CD14-positive monocyte (primary cell): ENCODE measurements at regions not wholly inside any gene's neighbourhood (a gene's known extent, or its start where the extent isn't known, plus 50 kb on each side); places are given as distances from the start of the nearest gene placed in this dataset.

Experiments used
- DNase-seq, 3 donors: peaks; one replicate each; pipeline ENCODE4 v3.0.0-alpha.2; 2011 to 2022
- H2AFZ ChIP-seq: 2 replicates; pipeline ENCODE4 v1.6.0; 2012; ENCODE audit warnings: mild to moderate bottlenecking, low read depth, low read length, inconsistent platforms; ENCODE audit not compliant: insufficient read depth, poor library complexity, severe bottlenecking
- H3K27ac ChIP-seq, 2 donors: 1 replicate in 1 of 2; 2 replicates in 1 of 2; pipeline ENCODE4 v1.5.1; 2012 to 2013; ENCODE audit warnings: low read length in 2 of 2, control low read depth in 1 of 2, inconsistent platforms in 1 of 2, low read depth in 1 of 2, mild to moderate bottlenecking in 1 of 2
- H3K27me3 ChIP-seq, 2 donors: one replicate each; pipeline versions ENCODE4 v1.6.0 to v1.6.1; 2011 to 2013; ENCODE audit warnings: low read length in 2 of 2; ENCODE audit not compliant: control insufficient read depth in 2 of 2, insufficient read depth in 2 of 2
- H3K36me3 ChIP-seq, 2 donors: replicated peaks in 1 of 2; 1 replicate in 1 of 2; 2 replicates in 1 of 2; pipeline versions ENCODE4 v1.5.1 to v1.6.1; 2012 to 2013; ENCODE audit warnings: low read length in 2 of 2, control low read depth in 1 of 2, inconsistent platforms in 1 of 2, mild to moderate bottlenecking in 1 of 2; ENCODE audit not compliant: insufficient read depth in 2 of 2, control insufficient read depth in 1 of 2
- H3K4me1 ChIP-seq, 2 donors: 1 replicate in 1 of 2; 2 replicates in 1 of 2; pipeline versions ENCODE4 v1.5.1 to v1.6.1; 2012 to 2013; ENCODE audit warnings: low read length in 2 of 2, control low read depth in 1 of 2, inconsistent platforms in 1 of 2, mild to moderate bottlenecking in 1 of 2, moderate library complexity in 1 of 2; ENCODE audit not compliant: insufficient read depth in 2 of 2, control insufficient read depth in 1 of 2
- H3K4me2 ChIP-seq: replicated peaks from 2 replicates; pipeline ENCODE3; 2012; ENCODE audit warnings: low read length, moderate library complexity, mild to moderate bottlenecking; ENCODE audit not compliant: poor library complexity, severe bottlenecking; ENCODE audit errors: extremely low read depth
- H3K4me3 ChIP-seq, 3 experiments: fragments of 200-600 bp in 1 of 3; sonication (generic) in 1 of 3; replicated peaks in 1 of 3; 1 replicate in 2 of 3; 2 replicates in 1 of 3; pipeline ENCODE4 v1.5.1; 2011 to 2013; ENCODE audit warnings: low read length in 3 of 3, mild to moderate bottlenecking in 3 of 3, control low read depth in 2 of 3, low read depth in 2 of 3, inconsistent platforms in 1 of 3, moderate library complexity in 1 of 3
- H3K79me2 ChIP-seq: 2 replicates; pipeline ENCODE4 v1.6.0; 2012; ENCODE audit warnings: mild to moderate bottlenecking, control low read depth, inconsistent platforms, low read length, moderate library complexity; ENCODE audit not compliant: insufficient read depth
- H3K9ac ChIP-seq: 2 replicates; pipeline ENCODE4 v1.6.0; 2017; ENCODE audit warnings: low read length, mild to moderate bottlenecking; ENCODE audit not compliant: insufficient read depth, poor library complexity, severe bottlenecking
- H3K9me3 ChIP-seq, 2 donors: replicated peaks in 1 of 2; 1 replicate in 1 of 2; 2 replicates in 1 of 2; pipeline versions ENCODE4 v1.5.1 to v1.6.1; 2012 to 2013; ENCODE audit warnings: low read length in 2 of 2, control low read depth in 1 of 2; ENCODE audit not compliant: control insufficient read depth in 1 of 2, insufficient read depth in 1 of 2
- H4K20me1 ChIP-seq: 2 replicates; pipeline ENCODE4 v1.6.0; 2012; ENCODE audit warnings: mild to moderate bottlenecking, low read length, control low read depth, moderate library complexity; ENCODE audit not compliant: insufficient read depth
- H3K27ac Mint-ChIP-seq, 7 donors: one replicate each; pipeline ENCODE4 v1.8.0; 2020; ENCODE audit warnings: mild to moderate bottlenecking in 7 of 7, mixed read lengths in 7 of 7, moderate library complexity in 6 of 7, inconsistent platforms in 2 of 7
- H3K27me3 Mint-ChIP-seq, 3 donors: one replicate each; pipeline ENCODE4 v1.8.0; 2021 to 2022; ENCODE audit warnings: low read depth in 3 of 3, mild to moderate bottlenecking in 3 of 3, mixed read lengths in 3 of 3, moderate library complexity in 3 of 3, inconsistent platforms in 1 of 3
- H3K36me3 Mint-ChIP-seq, 2 donors: one replicate each; pipeline ENCODE4 v1.8.0; 2020; ENCODE audit warnings: mixed read lengths in 2 of 2, inconsistent platforms in 1 of 2, mild to moderate bottlenecking in 1 of 2
- H3K4me1 Mint-ChIP-seq: one replicate; pipeline ENCODE4 v1.8.0; 2020; ENCODE audit warnings: mild to moderate bottlenecking, mixed read lengths
- H3K4me3 Mint-ChIP-seq, 2 donors: one replicate each; pipeline ENCODE4 v1.8.0; 2020; ENCODE audit warnings: mild to moderate bottlenecking in 2 of 2, mixed read lengths in 2 of 2, moderate library complexity in 1 of 2
- H3K9me3 Mint-ChIP-seq, 7 donors: one replicate each; pipeline ENCODE4 v1.8.0; 2020 to 2022; ENCODE audit warnings: mixed read lengths in 7 of 7, mild to moderate bottlenecking in 6 of 7, moderate library complexity in 6 of 7, inconsistent platforms in 2 of 7
- CTCF ChIP-seq: fragments of 200-600 bp; IDR thresholded peaks from one replicate; pipeline ENCODE4 v1.8.0; 2022; ENCODE audit warnings: antibody characterized with exemption, mild to moderate bottlenecking
- WGBS: methylation state at CpG from one replicate; pipeline ENCODE4 v1.1.5; 2013; ENCODE audit warnings: missing lambda C conversion rate; ENCODE audit not compliant: insufficient coverage; 5-methylcytosine and 5-hydroxymethylcytosine counted together
- intact Hi-C, 2 donors: fragments of 100-400 bp; cut with micrococcal nuclease; formaldehyde crosslinking; loops; one replicate each; pipeline versions ENCODE4 v1.15.0 to v1.15.1; 2023

- Histone ChIP-seq H3K36me3 (no peaks in the 10 kb centered on the region), H3K9ac (no peak overlapping the region), H4K20me1 (no peaks in the 10 kb centered on the region), H3K9me3 (no peaks in the 10 kb centered on the region), H2AFZ (no peak overlapping the region), H3K27ac (no peak overlapping the region), H3K4me2 (no peak overlapping the region), H3K4me1 (no peaks in the 10 kb centered on the region), H3K4me3 (no peak overlapping the region), H3K27me3 (no peaks in the 10 kb centered on the region), H3K79me2 (no peaks in the 10 kb centered on the region)
- H3K27me3 Mint-ChIP-seq, result peaks cover 9 to 15% (median 12%) of the 10 kb centered on the region in 3 donors
- H3K4me1 Mint-ChIP-seq, result peaks cover 2% of the 10 kb centered on the region
- no peaks in the 10 kb centered on the region for H3K36me3 Mint-ChIP-seq
- DNase-seq, result no peak
- peaks cover 0 to 4% (median 0%) of the 10 kb centered on the region in 7 donors for H3K9me3 Mint-ChIP-seq
- H3K27ac Mint-ChIP-seq, result no peak overlapping the region
- TF ChIP-seq CTCF, result no peak
- intact Hi-C loops, result no loop called here
- WGBS, result 100% methylated on average over 2 of the region's 2 CpGs
- H3K4me3 Mint-ChIP-seq, result no peak overlapping the region
Observed at GRCh38 chr6:163816441-163816840, 401.9 kb downstream of the QKI start.

GRCh38 chr6:163815796-163816195 is 401.3 kb downstream of the QKI start:
- Histone ChIP-seq H3K79me2 (no peaks in the 10 kb centered on the region), H4K20me1 (no peaks in the 10 kb centered on the region)
- WGBS, result no CpG with 5 or more reads among the region's 2 CpGs

More at GRCh38 chr6:163815796-163816195, 401.3 kb downstream of the QKI start:
- DNase-seq, result no peak
- Mint-ChIP-seq H3K4me1 (peaks cover 2% of the 10 kb centered on the region), H3K36me3 (no peaks in the 10 kb centered on the region), H3K9me3 (peaks cover 0 to 4% (median 0%) of the 10 kb centered on the region in 7 donors), H3K27ac (no peak overlapping the region), H3K27me3 (peaks cover 9 to 15% (median 13%) of the 10 kb centered on the region in 3 donors), H3K4me3 (no peak overlapping the region)
- H3K9ac ChIP-seq, result no peak overlapping the region
- intact Hi-C loops, result no loop called here
- no peak overlapping the region for H2AFZ ChIP-seq
- no peaks in the 10 kb centered on the region for H3K36me3 ChIP-seq
- H3K9me3 ChIP-seq, result no peaks in the 10 kb centered on the region
- H3K4me2 ChIP-seq, result no peak overlapping the region
- no peak overlapping the region for H3K4me3 ChIP-seq
- no peaks in the 10 kb centered on the region for H3K27me3 ChIP-seq
- no peak for TF ChIP-seq CTCF
- no peak overlapping the region for H3K27ac ChIP-seq
- H3K4me1 ChIP-seq, result no peaks in the 10 kb centered on the region
